RWPE2 (cell line): ENCODE measurements at regions not wholly inside any gene's neighbourhood (a gene's known extent, or its start where the extent isn't known, plus 50 kb on each side); places are given as distances from the start of the nearest gene placed in this dataset.

Source experiments
- ATAC-seq: fragments of 200-7000 bp; cut with Tn5 transposase; 3 replicates; pipeline ENCODE4 v1.9.1; 2021; ENCODE audit warnings: low read depth
- DNase-seq: peaks from one replicate; pipeline ENCODE4 v3.0.0-alpha.2; 2020; ENCODE audit warnings: low spot score
- H3K27ac ChIP-seq: fragments of 450-650 bp; 2 replicates; pipeline ENCODE4 v1.5.1; 2017; ENCODE audit warnings: mild to moderate bottlenecking; ENCODE audit not compliant: poor library complexity, severe bottlenecking
- H3K27me3 ChIP-seq: fragments of 250-450 bp; sonication (Bioruptor Pico); 2 replicates; pipeline ENCODE4 v1.5.1; 2021; ENCODE audit warnings: mild to moderate bottlenecking, moderate library complexity; ENCODE audit not compliant: insufficient read depth, poor library complexity, severe bottlenecking
- H3K36me3 ChIP-seq: fragments of 250-450 bp; sonication (Bioruptor Pico); 2 replicates; pipeline ENCODE4 v1.5.1; 2020; ENCODE audit warnings: low read depth, mild to moderate bottlenecking, moderate library complexity
- H3K4me1 ChIP-seq: fragments of 250-450 bp; sonication (Bioruptor Pico); 2 replicates; pipeline ENCODE4 v1.5.1; 2021; ENCODE audit warnings: mild to moderate bottlenecking, moderate library complexity; ENCODE audit not compliant: insufficient read depth, poor library complexity, severe bottlenecking
- H3K4me3 ChIP-seq: fragments of 250-450 bp; sonication (Bioruptor Pico); 2 replicates; pipeline ENCODE4 v1.5.1; 2021; ENCODE audit warnings: mild to moderate bottlenecking, moderate library complexity; ENCODE audit not compliant: severe bottlenecking
- H3K9me3 ChIP-seq: fragments of 250-450 bp; sonication (Bioruptor Pico); 2 replicates; pipeline ENCODE4 v1.5.1; 2021; ENCODE audit warnings: mild to moderate bottlenecking, moderate library complexity; ENCODE audit not compliant: severe bottlenecking
- TF ChIP-seq, protein P1 (sequence below): fragments of 450-650 bp; IDR thresholded peaks from one replicate; pipeline ENCODE4 v1.5.1; 2017; ENCODE audit warnings: mild to moderate bottlenecking, moderate library complexity; ENCODE audit not compliant: poor library complexity, severe bottlenecking

DNA sequence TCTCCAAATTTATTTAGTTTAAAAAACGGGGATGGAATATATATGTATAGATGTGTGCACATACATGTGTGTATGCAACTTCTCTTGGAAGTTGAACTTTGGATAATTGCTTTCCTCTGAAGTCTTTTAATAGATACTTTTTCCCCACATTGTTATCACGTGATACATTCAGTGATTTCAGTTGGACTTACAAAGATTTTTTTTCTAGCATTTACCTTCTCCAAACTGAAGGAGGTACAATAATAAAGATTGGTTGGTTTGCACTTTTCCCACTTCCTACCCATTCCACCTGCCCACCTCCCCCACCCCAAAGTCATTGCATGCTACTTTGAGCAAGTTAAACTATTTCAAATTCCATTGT, 206.1 kb upstream of the FSHR start:
- ATAC-seq (no peak), DNase-seq (no peak)
- no peaks in the 10 kb centered on the region for H3K36me3 ChIP-seq
- no peaks in the 10 kb centered on the region for H3K4me1 ChIP-seq
- TF ChIP-seq, protein P1, sequence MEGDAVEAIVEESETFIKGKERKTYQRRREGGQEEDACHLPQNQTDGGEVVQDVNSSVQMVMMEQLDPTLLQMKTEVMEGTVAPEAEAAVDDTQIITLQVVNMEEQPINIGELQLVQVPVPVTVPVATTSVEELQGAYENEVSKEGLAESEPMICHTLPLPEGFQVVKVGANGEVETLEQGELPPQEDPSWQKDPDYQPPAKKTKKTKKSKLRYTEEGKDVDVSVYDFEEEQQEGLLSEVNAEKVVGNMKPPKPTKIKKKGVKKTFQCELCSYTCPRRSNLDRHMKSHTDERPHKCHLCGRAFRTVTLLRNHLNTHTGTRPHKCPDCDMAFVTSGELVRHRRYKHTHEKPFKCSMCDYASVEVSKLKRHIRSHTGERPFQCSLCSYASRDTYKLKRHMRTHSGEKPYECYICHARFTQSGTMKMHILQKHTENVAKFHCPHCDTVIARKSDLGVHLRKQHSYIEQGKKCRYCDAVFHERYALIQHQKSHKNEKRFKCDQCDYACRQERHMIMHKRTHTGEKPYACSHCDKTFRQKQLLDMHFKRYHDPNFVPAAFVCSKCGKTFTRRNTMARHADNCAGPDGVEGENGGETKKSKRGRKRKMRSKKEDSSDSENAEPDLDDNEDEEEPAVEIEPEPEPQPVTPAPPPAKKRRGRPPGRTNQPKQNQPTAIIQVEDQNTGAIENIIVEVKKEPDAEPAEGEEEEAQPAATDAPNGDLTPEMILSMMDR = no peak
- no peak overlapping the region for H3K27ac ChIP-seq
- H3K27me3 ChIP-seq = no peaks in the 10 kb centered on the region
- H3K4me3 ChIP-seq = no peak overlapping the region
- no peaks in the 10 kb centered on the region for H3K9me3 ChIP-seq

DNA sequence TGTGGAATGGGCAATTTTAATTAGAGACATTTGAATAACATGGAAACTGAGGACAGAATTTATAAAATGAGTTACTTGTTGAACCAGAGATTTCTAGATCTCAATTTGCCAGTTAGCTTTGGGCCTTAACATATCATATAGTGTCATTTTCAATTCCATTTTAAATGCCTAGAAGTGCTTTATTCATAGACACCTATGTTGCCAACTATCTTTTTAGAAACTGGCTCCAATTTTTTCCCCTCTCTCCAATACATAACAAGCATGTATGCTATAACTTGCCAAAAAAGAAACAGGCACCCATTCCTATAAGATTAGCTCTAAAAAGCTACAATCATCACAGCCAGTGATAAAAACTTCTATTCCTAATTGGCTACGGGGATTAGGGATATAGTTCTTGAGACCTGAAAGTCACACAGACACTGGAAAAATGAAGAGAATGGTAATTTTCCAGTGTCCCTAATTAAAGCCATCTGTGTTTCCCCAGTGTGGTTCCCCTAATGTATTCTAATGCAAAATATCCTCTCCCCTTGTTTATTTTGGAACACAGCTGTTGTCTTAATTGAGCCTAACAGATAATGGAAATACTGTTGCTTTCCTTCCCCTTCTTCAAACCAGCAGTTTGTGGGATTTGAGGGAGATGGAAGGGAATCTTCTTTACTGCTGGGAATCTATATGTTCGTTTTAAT, 205.5 kb upstream of the FSHR start:
- TF ChIP-seq, protein P1 = no peak
- Histone ChIP-seq H3K4me1 (no peaks in the 10 kb centered on the region), H3K27ac (no peak overlapping the region), H3K4me3 (no peak overlapping the region), H3K27me3 (no peaks in the 10 kb centered on the region), H3K9me3 (no peaks in the 10 kb centered on the region), H3K36me3 (no peaks in the 10 kb centered on the region)
- ATAC-seq (no peak), DNase-seq (no peak)

- ATAC-seq (no peak), DNase-seq (no peak)
- Histone ChIP-seq H3K27me3 (no peaks in the 10 kb centered on the region), H3K36me3 (no peaks in the 10 kb centered on the region), H3K4me1 (no peaks in the 10 kb centered on the region), H3K9me3 (no peaks in the 10 kb centered on the region), H3K27ac (no peak overlapping the region), H3K4me3 (no peak overlapping the region)
- TF ChIP-seq, protein P1 = no peak
Measured at GRCh38 chr2:49355611-49356010, 201.3 kb upstream of the FSHR start.

DNA sequence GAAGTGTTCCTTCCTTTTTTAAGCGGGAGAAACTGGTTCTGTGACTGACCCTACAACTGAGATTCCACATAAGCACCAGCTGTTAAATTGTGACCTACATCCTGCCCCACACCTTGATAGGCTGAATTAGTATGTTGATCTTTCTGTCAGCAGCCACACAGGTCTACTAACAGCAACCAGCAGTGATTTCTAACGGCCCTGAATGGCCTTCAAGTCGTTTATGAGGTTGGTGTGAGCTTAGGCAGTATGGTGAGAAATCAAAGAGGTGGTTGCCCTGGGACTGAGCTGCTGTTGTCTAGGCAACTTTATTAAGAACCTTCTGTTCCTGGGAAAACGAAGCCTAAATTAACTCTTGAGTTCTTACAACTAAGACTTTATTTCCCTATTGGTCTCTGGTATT, 197.2 kb upstream of the FSHR start:
- TF ChIP-seq, protein P1 = no peak
- H3K9me3 ChIP-seq = no peaks in the 10 kb centered on the region
- no peak for ATAC-seq
- no peaks in the 10 kb centered on the region for H3K4me1 ChIP-seq
- H3K27me3 ChIP-seq = no peaks in the 10 kb centered on the region
- no peak for DNase-seq
- H3K36me3 ChIP-seq = no peaks in the 10 kb centered on the region
- H3K27ac ChIP-seq = no peak overlapping the region
- no peak overlapping the region for H3K4me3 ChIP-seq

DNA sequence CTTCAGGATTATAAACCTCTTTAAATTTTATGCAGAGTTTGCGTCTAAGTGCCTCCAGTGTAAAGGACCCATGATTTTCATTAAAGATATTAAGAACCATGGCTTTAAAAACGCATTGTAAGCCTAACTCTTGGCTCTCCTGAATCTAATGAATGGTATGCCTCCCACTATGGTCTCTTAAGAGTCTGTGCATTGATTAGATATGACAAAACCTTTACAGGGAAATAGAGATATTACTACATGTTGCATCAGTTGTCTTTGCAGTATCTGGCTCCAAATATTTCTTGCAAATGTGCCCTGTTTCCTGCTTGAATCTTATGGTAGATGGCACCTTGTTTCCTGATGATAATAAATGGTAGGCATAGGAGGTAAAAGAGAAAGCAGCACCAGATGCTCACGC, 189.3 kb upstream of the FSHR start:
- TF ChIP-seq, protein P1 = no peak
- no peak overlapping the region for H3K4me3 ChIP-seq
- ATAC-seq (no peak), DNase-seq (no peak)
- H3K36me3 ChIP-seq = no peaks in the 10 kb centered on the region
- H3K27ac ChIP-seq = no peak overlapping the region
- H3K9me3 ChIP-seq = no peaks in the 10 kb centered on the region
- H3K4me1 ChIP-seq = no peaks in the 10 kb centered on the region
- no peaks in the 10 kb centered on the region for H3K27me3 ChIP-seq
